ENCODE measurements at regions not wholly inside any gene's neighbourhood (a gene's known extent, or its start where the extent isn't known, plus 50 kb on each side); places are given as distances from the start of the nearest gene placed in this dataset.

DNA sequence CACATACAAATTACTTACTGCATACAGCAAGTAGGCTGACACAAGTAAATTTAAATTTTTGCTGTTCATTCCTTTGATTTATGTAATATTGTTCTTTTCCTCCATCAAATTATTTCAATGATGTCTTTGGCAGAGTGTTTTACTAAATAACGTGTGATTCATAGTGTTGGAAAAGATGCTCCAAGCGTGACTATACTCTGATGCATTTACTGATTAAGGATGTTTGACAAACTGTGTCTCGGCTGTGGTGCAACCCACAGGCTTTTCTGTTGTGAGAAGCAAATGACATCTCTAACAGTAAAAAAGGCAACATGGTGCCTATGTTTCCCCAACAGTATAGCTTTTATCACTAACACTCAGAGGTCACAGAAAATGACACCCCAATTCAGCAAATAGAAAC lies 540.9 kb downstream of the PPP4R3C start:
- TF ChIP-seq POLR2AphosphoS5 (IDR thresholded peaks at IDR 0.05) (no peak), POLR2A (IDR thresholded peaks at IDR 0.05) (no peak)
- TF ChIP-seq, protein P1, sequence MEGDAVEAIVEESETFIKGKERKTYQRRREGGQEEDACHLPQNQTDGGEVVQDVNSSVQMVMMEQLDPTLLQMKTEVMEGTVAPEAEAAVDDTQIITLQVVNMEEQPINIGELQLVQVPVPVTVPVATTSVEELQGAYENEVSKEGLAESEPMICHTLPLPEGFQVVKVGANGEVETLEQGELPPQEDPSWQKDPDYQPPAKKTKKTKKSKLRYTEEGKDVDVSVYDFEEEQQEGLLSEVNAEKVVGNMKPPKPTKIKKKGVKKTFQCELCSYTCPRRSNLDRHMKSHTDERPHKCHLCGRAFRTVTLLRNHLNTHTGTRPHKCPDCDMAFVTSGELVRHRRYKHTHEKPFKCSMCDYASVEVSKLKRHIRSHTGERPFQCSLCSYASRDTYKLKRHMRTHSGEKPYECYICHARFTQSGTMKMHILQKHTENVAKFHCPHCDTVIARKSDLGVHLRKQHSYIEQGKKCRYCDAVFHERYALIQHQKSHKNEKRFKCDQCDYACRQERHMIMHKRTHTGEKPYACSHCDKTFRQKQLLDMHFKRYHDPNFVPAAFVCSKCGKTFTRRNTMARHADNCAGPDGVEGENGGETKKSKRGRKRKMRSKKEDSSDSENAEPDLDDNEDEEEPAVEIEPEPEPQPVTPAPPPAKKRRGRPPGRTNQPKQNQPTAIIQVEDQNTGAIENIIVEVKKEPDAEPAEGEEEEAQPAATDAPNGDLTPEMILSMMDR (IDR thresholded peaks at IDR 0.05): no peak
